ENCODE measurements at regions not wholly inside any gene's neighbourhood (a gene's known extent, or its start where the extent isn't known, plus 50 kb on each side); places are given as distances from the start of the nearest gene placed in this dataset.

DNA sequence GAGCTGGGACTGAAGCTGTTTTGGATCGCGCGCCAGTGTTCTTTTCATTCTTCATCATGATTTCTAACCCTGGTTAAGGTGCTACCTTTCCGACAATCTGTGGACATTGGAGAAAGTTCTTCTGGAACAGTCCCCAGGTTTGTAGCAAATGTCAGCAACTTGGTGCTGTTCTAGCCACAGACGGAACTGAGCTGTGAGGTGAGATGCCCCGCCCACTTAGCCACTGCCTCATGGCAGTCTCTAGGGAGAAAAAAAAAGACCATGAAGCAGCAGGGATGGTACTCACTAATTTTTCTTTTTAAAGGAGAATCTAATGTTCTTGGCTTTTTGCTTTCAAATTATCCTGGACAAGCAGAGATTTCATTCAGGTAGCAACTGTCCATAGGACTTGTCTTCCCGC is 72.1 kb upstream of the STK32A start:
- in situ Hi-C loops (cut with MboI; ENCODE audit: low sequenced_read_pairs) = no loop called here

DNA sequence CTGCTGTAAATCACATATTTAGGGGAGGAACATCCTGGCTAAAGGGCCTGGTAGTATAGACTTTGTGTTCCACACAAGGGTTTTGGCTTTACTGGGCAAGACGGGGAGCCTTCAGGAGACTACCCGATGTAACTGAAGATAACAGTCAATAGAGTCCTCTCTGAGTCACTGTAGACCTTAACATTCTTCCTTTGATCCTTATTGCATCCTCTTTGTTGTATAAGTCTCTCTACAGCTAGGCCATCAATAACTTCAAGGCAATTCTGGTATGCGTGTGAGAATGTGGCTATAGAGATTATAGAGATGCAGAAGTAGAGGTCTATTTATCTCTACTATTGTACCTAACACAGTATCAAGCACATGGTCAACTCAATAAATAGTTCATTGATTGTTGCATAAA is 67.3 kb upstream of the STK32A start:
- in situ Hi-C loops (cut with MboI; ENCODE audit: low sequenced_read_pairs) = no loop called here

- in situ Hi-C loops (cut with MboI; ENCODE audit: low sequenced_read_pairs) = no loop called here
Observed at GRCh38 chr5:147168578-147169327, 66.1 kb upstream of the STK32A start.

DNA sequence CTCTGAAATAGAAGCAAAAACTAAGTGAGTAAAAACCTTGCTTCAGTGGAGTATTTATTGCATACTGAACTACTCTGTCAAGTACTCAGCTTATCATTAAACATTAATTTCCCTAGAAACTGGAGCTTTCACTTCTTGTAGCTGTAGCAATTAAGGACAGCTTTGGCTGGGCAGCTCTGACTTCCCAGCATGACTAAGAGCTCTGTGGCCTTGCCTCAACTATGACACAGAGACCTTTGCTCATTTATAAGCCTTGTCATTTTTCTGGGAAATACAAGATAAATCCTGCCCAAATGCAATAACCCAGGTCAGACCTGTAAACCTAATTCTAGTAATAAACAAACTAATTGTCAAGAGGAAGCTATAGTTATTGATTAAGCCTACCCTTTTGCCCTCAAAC is 65.4 kb upstream of the STK32A start:
- in situ Hi-C loops (cut with MboI; ENCODE audit: low sequenced_read_pairs) = no loop called here

- in situ Hi-C loops (cut with MboI; ENCODE audit: low sequenced_read_pairs) = no loop called here
Observed at GRCh38 chr5:147169901-147170300, 64.9 kb upstream of the STK32A start.

GRCh38 chr5:147170603-147171002 is 64.2 kb upstream of the STK32A start:
- in situ Hi-C loops (cut with MboI; ENCODE audit: low sequenced_read_pairs) = no loop called here

GRCh38 chr5:147174671-147175265 is 60.1 kb upstream of the STK32A start:
- in situ Hi-C loops (cut with MboI; ENCODE audit: low sequenced_read_pairs) = no loop called here

- in situ Hi-C loops (cut with MboI; ENCODE audit: low sequenced_read_pairs) = no loop called here
Observed at GRCh38 chr5:147175516-147176097, 59.2 kb upstream of the STK32A start.

DNA sequence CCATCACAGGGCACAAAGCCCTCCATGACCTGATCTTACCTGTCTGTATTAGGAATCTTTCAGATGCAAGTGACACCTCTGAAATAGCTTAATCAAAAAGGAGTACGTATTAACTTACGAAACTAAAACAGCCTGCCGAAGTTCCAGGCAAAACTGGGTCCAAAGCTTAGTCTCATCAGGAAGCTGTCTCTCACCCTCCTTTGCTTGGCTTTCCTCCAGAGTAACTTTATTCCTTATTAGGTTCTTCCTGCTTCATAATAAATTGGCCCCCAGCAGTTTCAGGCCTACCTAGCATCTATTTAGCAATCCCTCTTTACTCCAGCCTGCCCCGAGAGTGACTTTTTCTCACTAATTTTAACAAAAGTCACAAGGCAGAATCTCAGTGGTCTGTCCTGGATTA is 58.4 kb upstream of the STK32A start:
- in situ Hi-C loops (cut with MboI; ENCODE audit: low sequenced_read_pairs) = no loop called here

- in situ Hi-C loops (cut with MboI; ENCODE audit: low sequenced_read_pairs) = no loop called here
Observed at GRCh38 chr5:147177125-147177840, 57.5 kb upstream of the STK32A start.

DNA sequence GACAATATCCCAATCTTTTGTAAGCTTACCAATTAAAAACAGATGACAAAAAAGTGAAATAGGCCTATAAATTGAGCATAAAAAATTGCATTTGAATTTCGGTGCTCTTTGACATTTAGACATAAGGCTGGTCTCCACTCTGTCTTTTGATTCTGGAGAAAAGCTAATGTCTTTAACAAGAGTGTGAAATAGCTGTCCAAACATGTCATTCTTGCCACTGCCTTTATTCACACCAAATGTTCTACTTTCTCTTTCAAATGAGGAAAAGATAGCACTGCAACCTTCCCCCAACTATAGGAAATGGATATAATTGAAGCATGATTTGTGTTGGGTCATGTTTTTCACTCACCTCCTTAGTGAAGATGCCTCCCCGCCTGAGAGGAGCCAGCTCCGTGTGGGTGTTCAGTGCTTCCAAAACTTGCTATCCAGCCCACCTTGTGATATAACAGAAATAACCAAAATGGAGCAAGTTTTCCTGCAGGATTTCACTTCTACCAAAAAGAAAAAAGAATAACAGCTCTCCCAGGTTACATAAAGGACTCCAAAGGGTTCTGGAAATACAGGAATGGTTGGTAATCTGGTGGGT is 55.2 kb upstream of the STK32A start:
- in situ Hi-C loops (cut with MboI; ENCODE audit: low sequenced_read_pairs) = no loop called here

GRCh38 chr5:147180751-147181150 is 54.1 kb upstream of the STK32A start:
- in situ Hi-C loops (cut with MboI; ENCODE audit: low sequenced_read_pairs) = no loop called here

Measured in HL-60/S4 treated with retinoic acid at 250 ng/mL for 4 days and 3 days (cell line).